ENCODE measurements at regions not wholly inside any gene's neighbourhood (a gene's known extent, or its start where the extent isn't known, plus 50 kb on each side); places are given as distances from the start of the nearest gene placed in this dataset.

DNA sequence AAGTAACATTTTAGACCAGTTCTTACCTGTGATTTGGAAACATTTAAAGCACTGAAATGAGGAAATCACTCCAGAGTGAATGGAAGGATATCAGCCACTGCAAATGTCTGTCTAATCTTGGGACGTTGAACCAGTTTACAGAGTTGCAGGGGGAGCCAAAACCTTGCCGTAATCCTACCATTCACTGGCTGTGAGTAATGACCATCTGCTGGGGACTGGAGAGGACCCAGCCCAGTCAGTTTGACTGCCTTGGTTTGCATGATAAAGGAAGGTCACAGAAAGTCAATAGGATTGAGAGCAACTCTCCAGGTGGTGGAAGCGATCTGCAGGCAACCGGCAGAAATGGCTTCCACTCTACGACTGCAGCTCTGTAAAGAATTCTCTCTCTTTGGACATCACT lies 167.2 kb downstream of the AKR1D1 start:
- Histone ChIP-seq H3K4me1 (ENCODE audit: insufficient read depth, low read length) (no peaks in the 10 kb centered on the region), H3K27me3 (ENCODE audit: control insufficient read depth in 1 of 2, insufficient read depth in 2 of 2, low read length in 2 of 2) (no peaks in the 10 kb centered on the region), H3K4me3 (ENCODE audit: low read length) (no peak overlapping the region), H3K36me3 (ENCODE audit: insufficient read depth, low read length) (no peaks in the 10 kb centered on the region), H3K9me3 (ENCODE audit: control insufficient read depth in 1 of 2, insufficient read depth in 1 of 2, low read length in 2 of 2) (peaks cover 0 to 6% of the 10 kb centered on the region in 2 experiments), H3K27ac (ENCODE audit: low read depth in 1 of 2, low read length in 2 of 2) (no peak overlapping the region)
- no peak for ATAC-seq (ENCODE audit: poor library complexity)
- no peak overlapping the region for H3K4me3 Mint-ChIP-seq
- no peak for DNase-seq
- H3K27me3 Mint-ChIP-seq: no peaks in the 10 kb centered on the region
- TF ChIP-seq, protein P1, sequence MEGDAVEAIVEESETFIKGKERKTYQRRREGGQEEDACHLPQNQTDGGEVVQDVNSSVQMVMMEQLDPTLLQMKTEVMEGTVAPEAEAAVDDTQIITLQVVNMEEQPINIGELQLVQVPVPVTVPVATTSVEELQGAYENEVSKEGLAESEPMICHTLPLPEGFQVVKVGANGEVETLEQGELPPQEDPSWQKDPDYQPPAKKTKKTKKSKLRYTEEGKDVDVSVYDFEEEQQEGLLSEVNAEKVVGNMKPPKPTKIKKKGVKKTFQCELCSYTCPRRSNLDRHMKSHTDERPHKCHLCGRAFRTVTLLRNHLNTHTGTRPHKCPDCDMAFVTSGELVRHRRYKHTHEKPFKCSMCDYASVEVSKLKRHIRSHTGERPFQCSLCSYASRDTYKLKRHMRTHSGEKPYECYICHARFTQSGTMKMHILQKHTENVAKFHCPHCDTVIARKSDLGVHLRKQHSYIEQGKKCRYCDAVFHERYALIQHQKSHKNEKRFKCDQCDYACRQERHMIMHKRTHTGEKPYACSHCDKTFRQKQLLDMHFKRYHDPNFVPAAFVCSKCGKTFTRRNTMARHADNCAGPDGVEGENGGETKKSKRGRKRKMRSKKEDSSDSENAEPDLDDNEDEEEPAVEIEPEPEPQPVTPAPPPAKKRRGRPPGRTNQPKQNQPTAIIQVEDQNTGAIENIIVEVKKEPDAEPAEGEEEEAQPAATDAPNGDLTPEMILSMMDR (IDR thresholded peaks at IDR 0.05): no peak
- no peaks in the 10 kb centered on the region for H3K4me1 Mint-ChIP-seq (ENCODE audit: low read depth)
- H3K9me3 Mint-ChIP-seq: peaks cover 6% of the 10 kb centered on the region
- intact Hi-C loops (cut with DNase I, micrococcal nuclease): no loop called here
- POLR2A ChIA-PET: no interaction called here
- CTCF ChIA-PET: no interaction called here
- H3K27ac Mint-ChIP-seq: no peak overlapping the region
- H3K36me3 Mint-ChIP-seq (ENCODE audit: low read depth): no peaks in the 10 kb centered on the region

DNA sequence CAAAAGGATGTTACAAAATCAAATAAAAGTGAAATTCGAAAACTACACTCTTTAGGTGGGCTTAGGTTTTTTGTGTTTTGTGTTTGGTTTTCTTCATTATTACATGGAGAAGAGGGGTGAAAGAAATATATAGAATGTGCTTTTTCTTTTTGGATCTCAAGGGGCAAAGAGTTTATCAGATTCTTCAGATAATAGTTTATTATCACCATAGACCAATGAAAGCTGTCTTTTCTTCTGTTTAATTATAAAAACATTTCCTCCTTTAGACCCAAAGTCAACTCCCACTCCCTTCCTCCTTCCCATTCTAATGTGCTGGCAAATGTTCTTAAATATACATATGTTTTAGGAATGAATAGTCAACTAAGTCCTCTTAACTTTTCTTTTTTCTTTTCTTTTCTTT lies 167.6 kb downstream of the AKR1D1 start:
- ATAC-seq (ENCODE audit: poor library complexity): no peak
- DNase-seq: no peak
- Histone ChIP-seq H3K9me3 (ENCODE audit: control insufficient read depth in 1 of 2, insufficient read depth in 1 of 2, low read length in 2 of 2) (peaks cover 0 to 7% of the 10 kb centered on the region in 2 experiments), H3K4me3 (ENCODE audit: low read length) (no peak overlapping the region), H3K36me3 (ENCODE audit: insufficient read depth, low read length) (no peaks in the 10 kb centered on the region), H3K4me1 (ENCODE audit: insufficient read depth, low read length) (no peaks in the 10 kb centered on the region), H3K27ac (ENCODE audit: low read depth in 1 of 2, low read length in 2 of 2) (no peak overlapping the region), H3K27me3 (ENCODE audit: control insufficient read depth in 1 of 2, insufficient read depth in 2 of 2, low read length in 2 of 2) (no peaks in the 10 kb centered on the region)
- intact Hi-C loops (cut with DNase I, micrococcal nuclease): no loop called here
- ChIA-PET POLR2A (no interaction called here), CTCF (no interaction called here)
- Mint-ChIP-seq H3K36me3 (ENCODE audit: low read depth) (no peaks in the 10 kb centered on the region), H3K27ac (no peak overlapping the region), H3K4me1 (ENCODE audit: low read depth) (no peaks in the 10 kb centered on the region), H3K9me3 (peaks cover 6% of the 10 kb centered on the region), H3K27me3 (no peaks in the 10 kb centered on the region), H3K4me3 (no peak overlapping the region)
- TF ChIP-seq, protein P1 (IDR thresholded peaks at IDR 0.05): no peak

DNA sequence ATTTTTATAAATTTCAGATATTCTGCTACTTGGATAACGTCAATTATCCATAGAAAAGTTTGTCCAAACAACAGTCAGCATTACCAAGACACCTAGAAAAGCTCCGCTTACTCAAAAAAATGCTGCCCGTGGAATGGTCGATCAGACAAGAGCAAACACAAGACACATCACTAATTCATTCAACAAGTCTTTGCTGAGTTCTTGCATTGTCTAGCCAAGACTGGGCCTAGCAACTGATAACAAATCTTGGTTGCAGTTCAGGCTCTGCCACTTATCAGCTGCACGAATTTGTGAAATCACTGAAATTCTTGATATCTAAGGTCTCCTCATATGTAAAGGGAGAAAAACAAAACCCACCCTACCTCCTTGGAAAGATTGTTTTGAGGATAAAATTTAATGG lies 168.3 kb downstream of the AKR1D1 start:
- Histone ChIP-seq H3K27me3 (ENCODE audit: control insufficient read depth in 1 of 2, insufficient read depth in 2 of 2, low read length in 2 of 2) (no peaks in the 10 kb centered on the region), H3K4me1 (ENCODE audit: insufficient read depth, low read length) (no peaks in the 10 kb centered on the region), H3K4me3 (ENCODE audit: low read length) (no peak overlapping the region), H3K36me3 (ENCODE audit: insufficient read depth, low read length) (no peaks in the 10 kb centered on the region), H3K9me3 (ENCODE audit: control insufficient read depth in 1 of 2, insufficient read depth in 1 of 2, low read length in 2 of 2) (peaks cover 0 to 7% of the 10 kb centered on the region in 2 experiments), H3K27ac (ENCODE audit: low read depth in 1 of 2, low read length in 2 of 2) (no peak overlapping the region)
- intact Hi-C loops (cut with DNase I, micrococcal nuclease): no loop called here
- H3K9me3 Mint-ChIP-seq: peaks cover 6% of the 10 kb centered on the region
- ChIA-PET CTCF (no interaction called here), POLR2A (no interaction called here)
- ATAC-seq (ENCODE audit: poor library complexity): no peak
- H3K4me1 Mint-ChIP-seq (ENCODE audit: low read depth): no peaks in the 10 kb centered on the region
- no peak overlapping the region for H3K27ac Mint-ChIP-seq
- no peaks in the 10 kb centered on the region for H3K36me3 Mint-ChIP-seq (ENCODE audit: low read depth)
- no peak for DNase-seq
- no peaks in the 10 kb centered on the region for H3K27me3 Mint-ChIP-seq
- H3K4me3 Mint-ChIP-seq: no peak overlapping the region
- TF ChIP-seq, protein P1 (IDR thresholded peaks at IDR 0.05): no peak

Measured in CD4-positive, alpha-beta T cell (primary cell).